ENCODE measurements at regions not wholly inside any gene's neighbourhood (a gene's known extent, or its start where the extent isn't known, plus 50 kb on each side); places are given as distances from the start of the nearest gene placed in this dataset.
"Not testable (repeated sequence)": the region's sequence is repeated elsewhere in the genome, so short reads cannot be mapped to it uniquely, and the experiment has no call there.

DNA sequence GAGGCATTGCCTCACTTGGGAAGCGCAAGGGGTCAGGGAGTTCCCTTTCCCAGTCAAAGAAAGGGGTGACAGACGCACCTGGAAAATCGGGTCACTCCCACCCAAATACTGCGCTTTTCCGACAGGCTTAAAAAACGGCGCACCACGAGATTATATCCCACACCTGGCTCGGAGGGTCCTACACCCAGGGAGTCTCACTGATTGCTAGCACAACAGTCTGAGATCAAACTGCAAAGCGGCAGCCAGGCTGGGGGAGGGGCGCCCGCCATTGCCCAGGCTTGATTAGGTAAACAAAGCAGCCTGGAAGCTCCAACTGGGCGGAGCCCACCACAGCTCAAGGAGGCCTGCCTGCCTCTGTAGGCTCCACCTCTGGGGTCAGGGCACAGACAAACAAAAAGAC is 1014.7 kb downstream of the FSCB start:
- TF ChIP-seq ZNF48 (tag by site-specific recombination; IDR thresholded peaks at IDR 0.05); CTCF (tag by site-specific recombination; IDR thresholded peaks at IDR 0.05); ZNF76 (tag by site-specific recombination; IDR thresholded peaks at IDR 0.05; ENCODE audit: borderline replicate concordance, low read depth); SP2 (tag by site-specific recombination; IDR thresholded peaks at IDR 0.05); ZNF2 (tag by site-specific recombination; IDR thresholded peaks at IDR 0.05); ZBTB21 (tag by site-specific recombination; IDR thresholded peaks at IDR 0.05): not testable (repeated sequence)
- TF ChIP-seq, protein P1, sequence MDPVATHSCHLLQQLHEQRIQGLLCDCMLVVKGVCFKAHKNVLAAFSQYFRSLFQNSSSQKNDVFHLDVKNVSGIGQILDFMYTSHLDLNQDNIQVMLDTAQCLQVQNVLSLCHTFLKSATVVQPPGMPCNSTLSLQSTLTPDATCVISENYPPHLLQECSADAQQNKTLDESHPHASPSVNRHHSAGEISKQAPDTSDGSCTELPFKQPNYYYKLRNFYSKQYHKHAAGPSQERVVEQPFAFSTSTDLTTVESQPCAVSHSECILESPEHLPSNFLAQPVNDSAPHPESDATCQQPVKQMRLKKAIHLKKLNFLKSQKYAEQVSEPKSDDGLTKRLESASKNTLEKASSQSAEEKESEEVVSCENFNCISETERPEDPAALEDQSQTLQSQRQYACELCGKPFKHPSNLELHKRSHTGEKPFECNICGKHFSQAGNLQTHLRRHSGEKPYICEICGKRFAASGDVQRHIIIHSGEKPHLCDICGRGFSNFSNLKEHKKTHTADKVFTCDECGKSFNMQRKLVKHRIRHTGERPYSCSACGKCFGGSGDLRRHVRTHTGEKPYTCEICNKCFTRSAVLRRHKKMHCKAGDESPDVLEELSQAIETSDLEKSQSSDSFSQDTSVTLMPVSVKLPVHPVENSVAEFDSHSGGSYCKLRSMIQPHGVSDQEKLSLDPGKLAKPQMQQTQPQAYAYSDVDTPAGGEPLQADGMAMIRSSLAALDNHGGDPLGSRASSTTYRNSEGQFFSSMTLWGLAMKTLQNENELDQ (tag by site-specific recombination; IDR thresholded peaks at IDR 0.05; ENCODE audit: low read depth): not testable (repeated sequence)

Measured in HEK293 (cell line).